Endothelial cell of umbilical vein (primary cell): ENCODE measurements at regions not wholly inside any gene's neighbourhood (a gene's known extent, or its start where the extent isn't known, plus 50 kb on each side); places are given as distances from the start of the nearest gene placed in this dataset.

Experiments used
- BruUV-seq: library from RNA; stranded (reverse); fragments of 400-500 nt; replicated peaks from 2 replicates; lab custom pipeline; 2021; lab: Mats Ljungman, UMichigan
- CTCF ChIA-PET: fragments of 300-600, 350-600 bp; sonication (Branson Sonifier 250); formaldehyde crosslinking; loops from one replicate; lab custom pipeline; 2021; ENCODE audit warnings: antibody characterized with exemption, inconsistent platforms; lab: Charles Lee
- POLR2A ChIA-PET: fragments of 300-600, 350-600 bp; sonication (Branson Sonifier 250); formaldehyde crosslinking; loops from one replicate; lab custom pipeline; 2021; ENCODE audit warnings: antibody characterized with exemption, inconsistent platforms; lab: Charles Lee
- DNase-seq: peaks from one replicate; pipeline ENCODE4 v3.0.0-alpha.2; 2011; ENCODE audit warnings: low read depth, low spot score
- FAIRE-seq: peaks from 2 replicates; lab custom pipeline; 2011; peaks lifted over from hg19 to GRCh38; lab: Jason Lieb, UNC
- H2AFZ ChIP-seq: 2 replicates; pipeline ENCODE4 v1.6.0; 2012; ENCODE audit warnings: low read depth, low read length, control low read depth, inconsistent platforms
- H3K27ac ChIP-seq: 2 replicates; pipeline ENCODE4 v1.5.1; 2011; ENCODE audit warnings: low read depth, mild to moderate bottlenecking, control low read depth, low read length, moderate library complexity; ENCODE audit not compliant: insufficient read depth
- H3K27me3 ChIP-seq, 2 experiments: 2 replicates each; pipeline versions ENCODE4 v1.6.0 to v1.6.1; 2011; ENCODE audit warnings: low read length in 2 of 2, mixed read lengths in 1 of 2; ENCODE audit not compliant: control insufficient read depth in 2 of 2, insufficient read depth in 2 of 2
- H3K36me3 ChIP-seq, 2 experiments: 2 replicates in 1 of 2; 3 replicates in 1 of 2; pipeline ENCODE4 v1.5.1; 2011; ENCODE audit warnings: low read length in 2 of 2, mild to moderate bottlenecking in 1 of 2, moderate library complexity in 1 of 2; ENCODE audit not compliant: control insufficient read depth in 2 of 2, insufficient read depth in 2 of 2; ENCODE audit errors: extremely low read depth in 1 of 2
- H3K4me1 ChIP-seq: 3 replicates; pipeline ENCODE4 v1.5.1; 2011; ENCODE audit warnings: mild to moderate bottlenecking, low read length; ENCODE audit not compliant: control insufficient read depth, insufficient read depth; ENCODE audit errors: extremely low read depth
- H3K4me2 ChIP-seq: 2 replicates; pipeline ENCODE4 v1.6.1; 2011; ENCODE audit warnings: low read length, control low read depth, mixed read lengths; ENCODE audit not compliant: insufficient read depth
- H3K4me3 ChIP-seq, 3 experiments: fragments of 200-600 bp in 1 of 3; sonication (generic), shearing (Covaris generic) in 1 of 3; replicated peaks in 1 of 3; 2 replicates each; pipeline ENCODE4 v1.5.1; 2011 to 2016; ENCODE audit warnings: control low read depth in 3 of 3, low read length in 3 of 3, mild to moderate bottlenecking in 2 of 3, inconsistent platforms in 1 of 3, low read depth in 1 of 3, moderate library complexity in 1 of 3; ENCODE audit not compliant: insufficient read depth in 1 of 3
- H3K79me2 ChIP-seq: 2 replicates; pipeline ENCODE4 v1.6.0; 2012; ENCODE audit warnings: low read length, inconsistent platforms; ENCODE audit not compliant: control insufficient read depth, insufficient read depth
- H3K9ac ChIP-seq: replicated peaks from 2 replicates; pipeline ENCODE3; 2011; ENCODE audit warnings: low read length, control low read depth; ENCODE audit not compliant: insufficient read depth; ENCODE audit errors: extremely low read depth
- H3K9me1 ChIP-seq: replicated peaks from 3 replicates; pipeline ENCODE4 v1.6.0; 2011; ENCODE audit warnings: mild to moderate bottlenecking, low read length; ENCODE audit not compliant: control insufficient read depth, insufficient read depth; ENCODE audit errors: extremely low read depth
- H3K9me3 ChIP-seq: replicated peaks from 2 replicates; pipeline ENCODE4 v1.5.1; 2012; ENCODE audit warnings: low read length, inconsistent platforms; ENCODE audit not compliant: control insufficient read depth, insufficient read depth
- H4K20me1 ChIP-seq: replicated peaks from 2 replicates; pipeline ENCODE3; 2011; ENCODE audit warnings: mild to moderate bottlenecking, low read length; ENCODE audit not compliant: control insufficient read depth, insufficient read depth; ENCODE audit errors: extremely low read depth
- CTCF ChIP-seq, 2 donors: IDR thresholded peaks; 1 replicate in 1 of 2; 2 replicates in 1 of 2; pipeline ENCODE4 v1.5.1; 2011; ENCODE audit warnings: low read length in 2 of 2, mild to moderate bottlenecking in 2 of 2, moderate library complexity in 2 of 2, control low read depth in 1 of 2, inconsistent platforms in 1 of 2, low read depth in 1 of 2; ENCODE audit not compliant: insufficient read depth in 1 of 2; ENCODE audit errors: extremely low read depth in 1 of 2
- EZH2 ChIP-seq: IDR thresholded peaks from 2 replicates; pipeline ENCODE4 v1.6.1; 2012; ENCODE audit warnings: borderline replicate concordance, low read depth, mild to moderate bottlenecking, moderate library complexity, low read length, inconsistent platforms; ENCODE audit not compliant: severe bottlenecking
- FOS ChIP-seq: IDR thresholded peaks from 2 replicates; pipeline ENCODE4 v1.6.1; 2011; ENCODE audit warnings: mild to moderate bottlenecking, low read length, moderate library complexity, borderline replicate concordance; ENCODE audit not compliant: insufficient read depth
- GATA2 ChIP-seq: IDR thresholded peaks from 2 replicates; pipeline ENCODE4 v1.7.0; 2011; ENCODE audit warnings: low read depth, mild to moderate bottlenecking, moderate library complexity, mixed read lengths, low read length; ENCODE audit not compliant: insufficient read length, insufficient read depth
- JUN ChIP-seq: IDR thresholded peaks from 2 replicates; pipeline ENCODE4 v1.6.1; 2011; ENCODE audit warnings: borderline replicate concordance, low read depth; ENCODE audit not compliant: insufficient read length, insufficient read depth
- MAX ChIP-seq: IDR thresholded peaks from 2 replicates; pipeline ENCODE4 v1.6.1; 2011; ENCODE audit not compliant: insufficient read depth, insufficient read length
- MYC ChIP-seq: IDR thresholded peaks from one replicate; pipeline ENCODE4 v1.6.1; 2011; ENCODE audit warnings: mild to moderate bottlenecking, low read depth, low read length
- POLR2A ChIP-seq: IDR thresholded peaks from 2 replicates; pipeline ENCODE4 v1.6.1; 2012; ENCODE audit warnings: low read depth, mild to moderate bottlenecking, control low read depth, low read length
- POLR2AphosphoS5 ChIP-seq: IDR thresholded peaks from 2 replicates; pipeline ENCODE4 v1.6.1; 2012; ENCODE audit warnings: low read depth, mild to moderate bottlenecking, control low read depth, low read length, moderate library complexity; ENCODE audit not compliant: insufficient read depth
- dilution Hi-C: fragments of 300-500 bp; cut with MboI; formaldehyde crosslinking; loops from one replicate; pipeline ENCODE4 v1.15.0; 2019; ENCODE audit warnings: low sequenced_read_pairs; ENCODE audit not compliant: extremely low pct_ligation_motif_present
- intact Hi-C: fragments of 100-400 bp; cut with micrococcal nuclease; formaldehyde crosslinking; loops from one replicate; pipeline ENCODE4 v1.10.0; 2022

- H3K79me2 ChIP-seq, result no peaks in the 10 kb centered on the region
- H3K9ac ChIP-seq, result no peak overlapping the region
- dilution Hi-C loops, result no loop called here
- H3K4me2 ChIP-seq, result no peak overlapping the region
- no peaks in the 10 kb centered on the region for H4K20me1 ChIP-seq
- intact Hi-C loops, result no loop called here
- H2AFZ ChIP-seq, result no peak overlapping the region
- no peak for TF ChIP-seq POLR2A
- no peak for TF ChIP-seq GATA2
- no peak for TF ChIP-seq MAX
- no peak for TF ChIP-seq POLR2AphosphoS5
- no peak for TF ChIP-seq CTCF (IDR thresholded peaks at IDR 0.05; ENCODE audit: extremely low read depth in 1 of 2, insufficient read depth in 1 of 2, low read depth in 1 of 2, low read length in 2 of 2)
- TF ChIP-seq FOS, result no peak
- TF ChIP-seq EZH2, result no peak
- no peak for TF ChIP-seq MYC
- no peak for TF ChIP-seq JUN
- no peak overlapping the region for H3K27ac ChIP-seq
- CTCF ChIA-PET, result no interaction called here
- POLR2A ChIA-PET, result no interaction called here
- no peak overlapping the region for H3K4me3 ChIP-seq
- no peak for FAIRE-seq
- peaks cover 4% of the 10 kb centered on the region for H3K9me3 ChIP-seq
- no TSS peak for BruUV-seq
- no peaks in the 10 kb centered on the region for H3K4me1 ChIP-seq
- H3K36me3 ChIP-seq, result no peaks in the 10 kb centered on the region
- no peaks in the 10 kb centered on the region for H3K27me3 ChIP-seq
- DNase-seq, result no peak
- H3K9me1 ChIP-seq, result no peaks in the 10 kb centered on the region
These were observed 470.7 kb downstream of the HS3ST3B1 start for GRCh38 chr17:14771543-14771942.
